ENCODE measurements at regions not wholly inside any gene's neighbourhood (a gene's known extent, or its start where the extent isn't known, plus 50 kb on each side); places are given as distances from the start of the nearest gene placed in this dataset.

DNA sequence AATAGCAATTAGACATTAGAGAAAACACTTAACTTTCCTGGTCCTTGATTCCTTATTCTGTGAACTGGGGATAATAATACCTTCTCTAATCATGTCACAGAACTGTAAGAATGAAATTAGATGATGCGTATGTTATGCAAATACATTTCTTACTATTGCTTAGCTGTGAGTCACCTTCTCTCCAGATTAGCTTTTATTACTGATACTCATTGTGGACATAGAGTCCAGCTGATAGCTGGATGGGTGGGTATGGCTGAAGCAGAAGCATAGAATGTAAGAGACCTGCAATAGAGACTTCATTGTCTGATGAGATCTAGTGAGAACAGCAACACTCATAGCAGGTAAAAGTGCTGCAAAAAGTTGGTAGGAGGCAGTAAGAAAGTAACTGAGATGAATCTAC lies 437.2 kb upstream of the ZFP42 start:
- POLR2A ChIA-PET: no interaction called here
- Mint-ChIP-seq H3K9me3 (peaks cover 12% of the 10 kb centered on the region), H3K27ac (no peak overlapping the region)

DNA sequence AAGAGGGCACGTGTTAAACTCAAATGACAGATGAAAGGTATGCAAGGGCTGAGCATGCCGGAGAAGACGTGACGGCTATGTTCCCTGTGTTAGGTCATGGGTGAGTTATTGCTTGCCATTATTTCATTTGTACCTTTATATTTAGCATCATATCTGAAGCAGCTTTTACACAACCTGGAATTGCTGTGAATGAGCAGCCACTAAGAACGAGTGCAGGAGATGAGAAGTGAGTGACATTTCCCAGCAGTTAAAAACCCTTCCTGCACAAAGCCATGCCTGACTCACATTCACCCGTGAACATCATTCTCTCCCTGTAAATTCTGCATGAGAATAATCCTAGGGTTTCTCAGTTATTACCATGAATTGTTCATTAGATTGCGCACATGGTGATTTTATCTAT lies 433.2 kb upstream of the ZFP42 start:
- H3K36me3 Mint-ChIP-seq (ENCODE audit: low read depth): no peaks in the 10 kb centered on the region
- intact Hi-C loops (cut with micrococcal nuclease): no loop called here
- ChIA-PET CTCF (no interaction called here), POLR2A (no interaction called here)
- H3K27me3 Mint-ChIP-seq: no peaks in the 10 kb centered on the region
- H3K9me3 Mint-ChIP-seq: peaks cover 10% of the 10 kb centered on the region
- H3K27ac Mint-ChIP-seq: no peak overlapping the region
- H3K4me3 Mint-ChIP-seq: no peak overlapping the region
- DNase-seq: no peak
- H3K4me1 Mint-ChIP-seq: no peaks in the 10 kb centered on the region
- TF ChIP-seq CTCF (IDR thresholded peaks at IDR 0.05): no peak
- ATAC-seq (ENCODE audit: low read depth): no peak

More for the DNA sequence above, 437.2 kb upstream of the ZFP42 start:
- TF ChIP-seq CTCF (IDR thresholded peaks at IDR 0.05): no peak
- Mint-ChIP-seq H3K4me1 (no peaks in the 10 kb centered on the region), H3K4me3 (no peak overlapping the region), H3K27me3 (no peaks in the 10 kb centered on the region), H3K36me3 (ENCODE audit: low read depth) (no peaks in the 10 kb centered on the region)
- intact Hi-C loops (cut with micrococcal nuclease): no loop called here
- DNase-seq (no peak), ATAC-seq (ENCODE audit: low read depth) (no peak)
- CTCF ChIA-PET: no interaction called here

DNA sequence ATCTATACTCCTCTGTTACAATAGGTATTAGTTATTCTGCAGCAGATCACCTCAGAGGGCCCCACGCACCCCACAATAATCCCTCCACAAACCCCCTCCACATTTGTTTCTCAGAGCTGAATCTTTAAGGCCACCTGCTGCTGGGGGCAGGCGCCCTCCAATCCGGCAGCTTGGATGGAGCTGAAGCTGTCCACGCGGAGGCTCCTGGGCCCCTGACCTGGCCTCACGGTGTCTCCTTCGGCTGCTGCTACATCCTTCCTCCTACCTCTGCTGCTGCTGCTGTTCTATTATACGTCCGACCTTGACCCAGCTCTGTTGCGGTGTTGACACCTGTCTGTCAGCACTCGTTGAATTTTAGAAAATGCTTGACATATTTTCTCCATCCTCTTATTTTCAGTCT lies 430.2 kb upstream of the ZFP42 start:
- CTCF ChIA-PET: no interaction called here
- Mint-ChIP-seq H3K9me3 (peaks cover 6% of the 10 kb centered on the region), H3K4me1 (no peaks in the 10 kb centered on the region), H3K27me3 (no peaks in the 10 kb centered on the region), H3K36me3 (ENCODE audit: low read depth) (no peaks in the 10 kb centered on the region), H3K27ac (no peak overlapping the region), H3K4me3 (no peak overlapping the region)
- intact Hi-C loops (cut with micrococcal nuclease): no loop called here
- no peak for TF ChIP-seq CTCF (IDR thresholded peaks at IDR 0.05)
- DNase-seq: no peak
- POLR2A ChIA-PET: no interaction called here
- no peak for ATAC-seq (ENCODE audit: low read depth)

- Mint-ChIP-seq H3K27me3 (no peaks in the 10 kb centered on the region), H3K36me3 (ENCODE audit: low read depth) (no peaks in the 10 kb centered on the region), H3K4me1 (no peaks in the 10 kb centered on the region), H3K4me3 (no peak overlapping the region), H3K9me3 (peaks cover 11% of the 10 kb centered on the region), H3K27ac (no peak overlapping the region)
- DNase-seq (no peak), ATAC-seq (ENCODE audit: low read depth) (no peak)
- ChIA-PET CTCF (no interaction called here), POLR2A (no interaction called here)
- TF ChIP-seq CTCF (IDR thresholded peaks at IDR 0.05): no peak
- intact Hi-C loops (cut with micrococcal nuclease): no loop called here
These were observed 425.7 kb upstream of the ZFP42 start for GRCh38 chr4:187569871-187570270.

- H3K4me1 Mint-ChIP-seq: no peaks in the 10 kb centered on the region
- H3K36me3 Mint-ChIP-seq (ENCODE audit: low read depth): no peaks in the 10 kb centered on the region
- peaks cover 14% of the 10 kb centered on the region for H3K9me3 Mint-ChIP-seq
- ChIA-PET CTCF (no interaction called here), POLR2A (no interaction called here)
- H3K4me3 Mint-ChIP-seq: no peak overlapping the region
- H3K27ac Mint-ChIP-seq: no peak overlapping the region
- H3K27me3 Mint-ChIP-seq: no peaks in the 10 kb centered on the region
- no peak for TF ChIP-seq CTCF (IDR thresholded peaks at IDR 0.05)
- ATAC-seq (ENCODE audit: low read depth): no peak
- intact Hi-C loops (cut with micrococcal nuclease): no loop called here
- no peak for DNase-seq
These were observed 419.9 kb upstream of the ZFP42 start for GRCh38 chr4:187575706-187576105.
